ENCODE measurements at regions not wholly inside any gene's neighbourhood (a gene's known extent, or its start where the extent isn't known, plus 50 kb on each side); places are given as distances from the start of the nearest gene placed in this dataset.

GRCh38 chr3:70603103-70603502 lies 290.7 kb upstream of the MDFIC2 start:
- in situ Hi-C loops (cut with HindIII; ENCODE audit: low sequenced_read_pairs), result no loop called here
- H3K4me3 ChIP-seq (ENCODE audit: low read depth, low read length), result no peak overlapping the region
- no peak for TF ChIP-seq CTCF (IDR thresholded peaks at IDR 0.05; ENCODE audit: low read depth, low read length)
- no peak for DNase-seq (ENCODE audit: low read depth, low spot score)

- in situ Hi-C loops (cut with HindIII; ENCODE audit: low sequenced_read_pairs), result no loop called here
- TF ChIP-seq CTCF (IDR thresholded peaks at IDR 0.05; ENCODE audit: low read depth, low read length), result no peak
- no peak for DNase-seq (ENCODE audit: low read depth, low spot score)
- H3K4me3 ChIP-seq (ENCODE audit: low read depth, low read length), result no peak overlapping the region
Measured at GRCh38 chr3:70597312-70597711, 284.9 kb upstream of the MDFIC2 start.

- in situ Hi-C loops (cut with HindIII; ENCODE audit: low sequenced_read_pairs), result no loop called here
- no peak for DNase-seq (ENCODE audit: low read depth, low spot score)
- TF ChIP-seq CTCF (IDR thresholded peaks at IDR 0.05; ENCODE audit: low read depth, low read length), result no peak
- H3K4me3 ChIP-seq (ENCODE audit: low read depth, low read length), result no peak overlapping the region
Measured at GRCh38 chr3:70583682-70584081, 271.2 kb upstream of the MDFIC2 start.

GRCh38 chr3:70582803-70583202 lies 270.4 kb upstream of the MDFIC2 start:
- DNase-seq (ENCODE audit: low read depth, low spot score), result no peak
- TF ChIP-seq CTCF (IDR thresholded peaks at IDR 0.05; ENCODE audit: low read depth, low read length), result no peak
- in situ Hi-C loops (cut with HindIII; ENCODE audit: low sequenced_read_pairs), result no loop called here
- no peak overlapping the region for H3K4me3 ChIP-seq (ENCODE audit: low read depth, low read length)

- in situ Hi-C loops (cut with HindIII; ENCODE audit: low sequenced_read_pairs), result no loop called here
- DNase-seq (ENCODE audit: low read depth, low spot score), result peak; percentile 30
Measured at GRCh38 chr3:70580021-70580420, 267.6 kb upstream of the MDFIC2 start.

GRCh38 chr3:70571696-70572095 lies 259.3 kb upstream of the MDFIC2 start:
- no peak for TF ChIP-seq CTCF (IDR thresholded peaks at IDR 0.05; ENCODE audit: low read depth, low read length)
- H3K4me3 ChIP-seq (ENCODE audit: low read depth, low read length), result no peak overlapping the region
- no peak for DNase-seq (ENCODE audit: low read depth, low spot score)
- in situ Hi-C loops (cut with HindIII; ENCODE audit: low sequenced_read_pairs), result no loop called here

More at GRCh38 chr3:70580021-70580420, 267.6 kb upstream of the MDFIC2 start:
- no peak overlapping the region for H3K4me3 ChIP-seq (ENCODE audit: low read depth, low read length)
- TF ChIP-seq CTCF (IDR thresholded peaks at IDR 0.05; ENCODE audit: low read depth, low read length), result no peak

- no peak for TF ChIP-seq CTCF (IDR thresholded peaks at IDR 0.05; ENCODE audit: low read depth, low read length)
- DNase-seq (ENCODE audit: low read depth, low spot score), result no peak
- in situ Hi-C loops (cut with HindIII; ENCODE audit: low sequenced_read_pairs), result no loop called here
- H3K4me3 ChIP-seq (ENCODE audit: low read depth, low read length), result no peak overlapping the region
Measured at GRCh38 chr3:70570584-70570983, 258.1 kb upstream of the MDFIC2 start.

Measured in astrocyte of the spinal cord (primary cell).